DND-41 (cell line): ENCODE measurements at regions not wholly inside any gene's neighbourhood (a gene's known extent, or its start where the extent isn't known, plus 50 kb on each side); places are given as distances from the start of the nearest gene placed in this dataset.

Source experiments
- CTCF ChIP-seq: IDR thresholded peaks from 2 replicates; pipeline ENCODE4 v1.5.1; 2012; ENCODE audit warnings: borderline replicate concordance, low read length, moderate library complexity, mild to moderate bottlenecking; ENCODE audit not compliant: poor library complexity, severe bottlenecking; ENCODE audit errors: extremely low read depth
- EZH2 ChIP-seq: IDR thresholded peaks from 3 replicates; pipeline ENCODE4 v1.6.1; 2012; ENCODE audit warnings: borderline replicate concordance, low read depth, mild to moderate bottlenecking, moderate library complexity, low read length, inconsistent platforms; ENCODE audit not compliant: severe bottlenecking

DNA sequence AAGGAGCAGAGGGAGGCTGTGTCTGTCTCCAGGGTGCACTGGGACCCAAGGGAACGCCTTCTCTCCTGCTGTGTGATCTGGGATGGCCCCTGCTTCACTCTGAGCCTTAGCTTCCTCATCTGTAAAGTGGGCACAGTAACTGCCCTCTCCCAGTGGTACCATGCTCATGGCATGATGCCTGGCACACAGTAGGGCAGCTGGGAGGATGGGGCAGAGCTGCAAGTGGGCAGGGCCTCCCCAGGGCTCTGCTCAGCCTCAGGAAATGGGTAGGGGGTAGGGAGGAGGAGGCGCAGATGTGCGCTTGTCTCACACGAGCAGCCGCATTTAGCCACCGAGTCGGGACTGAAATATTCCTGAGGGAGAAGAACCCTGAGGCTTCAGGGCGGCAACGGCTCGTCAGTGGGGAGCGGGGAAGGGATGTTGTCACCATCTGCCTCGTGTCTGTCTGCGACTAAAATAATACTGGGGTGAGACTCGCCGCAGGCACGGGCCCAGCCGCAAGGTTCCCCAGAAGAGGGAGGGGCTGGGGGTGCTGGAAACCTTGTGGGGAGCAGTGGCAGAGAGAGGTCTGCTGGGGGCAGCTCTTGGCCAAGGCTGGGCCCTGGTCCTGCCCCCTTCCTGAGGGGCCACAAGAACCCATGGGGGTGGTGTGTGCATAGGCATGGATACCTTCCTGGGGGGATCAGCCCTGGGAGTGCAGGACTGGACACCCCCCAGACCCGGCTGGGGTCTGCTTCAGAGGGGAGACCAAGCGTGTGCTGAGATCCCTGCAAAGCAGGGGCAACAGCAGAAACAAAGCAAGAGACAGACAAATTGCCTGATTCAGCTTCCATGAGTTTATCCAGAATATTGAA is 55.2 kb upstream of the PSD2 start:
- TF ChIP-seq CTCF: no peak
- TF ChIP-seq EZH2: no peak
